T-helper 1 cell (primary cell): ENCODE measurements at regions not wholly inside any gene's neighbourhood (a gene's known extent, or its start where the extent isn't known, plus 50 kb on each side); places are given as distances from the start of the nearest gene placed in this dataset.

Experiments used
- DNase-seq, 5 donors: peaks; one replicate each; pipeline ENCODE4 v3.0.0-alpha.2; 2012 to 2020

- no peak for DNase-seq
Measured at GRCh38 chr10:129136074-129136473, 331.0 kb upstream of the MGMT start.

GRCh38 chr10:129136951-129137350 is 330.1 kb upstream of the MGMT start:
- no peak for DNase-seq

DNA sequence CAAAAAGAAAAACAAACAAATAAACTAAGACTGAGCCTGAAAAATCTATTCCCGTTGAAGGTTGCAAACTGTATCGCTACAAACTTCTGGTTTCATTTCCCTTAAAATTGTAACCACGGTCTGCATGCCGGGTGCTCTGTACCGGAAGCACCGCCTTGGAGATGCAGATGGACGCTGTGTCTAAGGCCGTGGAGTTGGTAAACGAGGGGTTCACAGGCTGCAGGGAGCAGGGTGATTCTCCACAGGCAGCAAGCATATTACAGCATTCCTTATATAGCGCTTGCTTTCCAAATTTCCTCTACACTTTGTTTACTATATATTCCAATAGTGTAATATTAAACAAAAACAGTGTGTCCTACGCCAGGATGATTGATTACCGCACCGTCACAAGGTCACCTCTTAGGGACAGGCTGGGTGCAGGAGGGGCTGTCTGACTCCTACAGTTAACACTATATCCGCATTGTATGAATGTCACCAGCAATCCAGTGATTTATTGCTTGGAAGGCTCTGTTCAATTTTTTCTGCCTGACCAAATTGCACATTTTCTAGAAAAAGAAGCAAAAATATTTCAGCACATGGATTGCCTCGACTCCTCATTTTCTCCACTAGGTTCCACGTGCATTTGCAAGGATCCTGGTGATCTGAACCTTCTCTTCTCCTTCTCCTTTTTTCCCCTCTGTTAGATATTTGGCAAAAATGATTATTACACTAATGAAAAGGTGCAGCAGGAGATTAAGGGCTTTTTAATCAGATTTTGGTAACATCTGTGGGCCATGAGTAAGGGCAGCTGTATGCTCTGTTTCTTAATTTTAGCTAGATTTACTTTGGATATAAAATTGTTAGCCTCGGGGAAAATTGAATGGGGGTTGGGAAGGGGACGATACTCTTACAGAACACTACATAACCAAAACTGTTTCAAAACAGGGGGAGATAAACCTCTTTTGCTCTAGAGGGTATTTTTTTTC is 325.8 kb upstream of the MGMT start:
- no peak for DNase-seq

DNA sequence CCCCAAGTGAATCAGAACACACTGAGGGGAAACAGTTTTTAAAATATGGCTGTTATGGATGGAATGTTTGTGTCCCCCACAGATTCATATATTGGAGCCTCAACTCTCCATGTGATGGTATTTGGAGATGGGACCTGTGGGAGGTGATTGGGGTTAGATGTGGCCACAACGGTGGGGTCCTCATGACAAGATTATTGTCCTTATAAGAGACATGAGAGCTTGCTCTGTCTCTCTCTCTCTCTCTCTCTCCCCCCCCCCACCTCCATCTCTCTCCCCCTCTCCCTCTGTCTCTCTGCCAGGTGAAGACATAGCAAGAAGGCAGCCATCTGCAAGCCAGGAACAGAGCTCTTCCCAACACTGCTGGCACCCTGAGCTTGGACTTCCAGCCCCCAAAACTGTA is 315.8 kb upstream of the MGMT start:
- DNase-seq, result no peak

DNA sequence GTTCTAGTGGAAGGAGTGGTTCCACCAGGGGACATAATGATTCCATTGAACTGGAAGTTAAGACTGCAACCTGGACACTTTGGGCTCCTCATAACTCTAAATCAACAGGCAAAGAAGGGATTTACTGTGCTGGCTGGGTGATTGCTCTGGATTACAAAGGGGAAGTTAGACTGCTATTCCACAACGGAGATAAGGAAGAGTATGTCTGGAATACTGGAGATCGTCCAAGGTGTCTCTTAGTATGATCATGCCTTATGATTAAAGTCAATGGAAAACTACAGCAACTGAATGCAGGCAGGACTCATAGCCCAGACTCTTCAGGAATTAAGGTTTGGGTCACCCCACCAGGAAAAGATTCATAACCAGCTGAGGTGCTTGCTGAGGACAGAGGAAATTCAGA is 310.6 kb upstream of the MGMT start:
- no peak for DNase-seq

DNA sequence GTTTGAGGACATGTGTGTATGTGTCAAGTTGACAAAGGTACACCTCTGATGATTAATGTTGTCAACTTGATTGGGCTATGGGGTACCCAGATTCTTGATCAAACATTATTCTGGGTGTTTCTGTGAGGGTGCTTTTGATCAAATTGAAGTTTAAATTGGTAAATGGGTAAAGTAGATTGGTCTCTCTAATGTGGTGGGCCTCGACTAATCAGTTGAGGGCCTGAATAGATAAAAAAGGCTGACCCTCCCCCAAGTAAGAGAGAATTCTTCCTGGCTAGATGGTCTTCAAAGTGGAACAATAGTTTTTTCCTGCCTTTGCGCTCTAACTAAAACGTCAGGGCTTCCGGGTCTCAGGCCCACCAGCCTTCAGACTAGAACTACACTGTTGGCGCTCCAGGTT is 309.9 kb upstream of the MGMT start:
- DNase-seq, result no peak

- no peak for DNase-seq
Measured at GRCh38 chr10:129161150-129161549, 305.9 kb upstream of the MGMT start.

DNA sequence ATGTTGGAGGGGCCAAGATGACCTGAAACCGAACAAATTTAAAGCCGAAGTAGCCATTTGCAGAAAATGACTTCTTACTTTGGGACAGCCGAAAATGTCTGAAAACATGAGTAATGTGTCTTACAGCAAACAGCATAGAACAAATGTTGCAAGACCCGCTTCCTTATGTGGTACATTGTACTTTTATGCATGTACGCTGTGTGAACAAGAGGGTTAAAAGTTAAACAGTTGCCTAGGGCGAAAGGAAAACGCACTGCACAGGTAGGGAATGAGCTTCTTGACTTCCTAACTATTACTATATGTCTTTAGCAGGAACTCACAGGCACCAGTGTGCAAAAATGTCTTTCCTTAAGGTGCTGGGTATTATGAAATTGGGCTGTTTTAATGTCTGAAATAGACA is 303.5 kb upstream of the MGMT start:
- DNase-seq, result no peak

- no peak for DNase-seq
Measured at GRCh38 chr10:129165076-129165720, 301.8 kb upstream of the MGMT start.

DNA sequence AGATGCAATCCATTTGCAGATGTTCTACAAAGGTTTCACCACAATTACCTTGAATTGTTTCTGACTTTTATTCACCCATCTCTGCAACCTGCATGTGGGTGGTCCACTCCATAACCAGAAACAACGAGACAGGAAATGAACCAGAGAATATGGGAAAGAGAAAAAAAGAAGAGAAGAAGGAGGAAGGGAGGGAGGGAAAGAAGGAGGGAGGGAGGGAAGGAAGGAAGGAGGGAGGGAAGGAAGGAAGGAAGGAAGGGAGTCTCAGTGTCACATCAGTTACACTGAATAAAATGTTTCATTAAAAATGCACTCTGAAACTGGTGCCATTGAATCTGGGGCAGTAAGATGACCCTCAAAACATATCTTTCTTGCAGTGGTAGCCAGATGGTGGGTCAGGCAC is 301.3 kb upstream of the MGMT start:
- no peak for DNase-seq

DNA sequence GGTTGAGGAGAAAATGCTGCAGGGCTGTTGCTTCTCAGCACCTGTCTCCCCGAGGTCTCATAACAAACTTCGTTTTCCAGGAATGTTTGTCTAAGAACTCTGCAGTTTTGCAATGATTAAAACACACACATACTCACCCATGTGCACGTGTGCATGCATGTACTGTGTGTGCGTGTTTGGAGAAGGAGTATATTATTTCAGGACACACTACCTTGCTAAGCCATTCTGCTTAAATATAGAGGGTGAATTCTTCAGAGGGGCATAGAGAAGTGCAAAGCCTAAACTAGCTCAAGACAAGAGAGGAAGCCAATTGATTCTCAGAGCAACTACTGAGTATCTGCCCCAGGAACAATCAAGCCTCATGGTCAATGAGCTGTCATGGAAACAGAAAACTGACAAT is 298.4 kb upstream of the MGMT start:
- DNase-seq, result no peak

DNA sequence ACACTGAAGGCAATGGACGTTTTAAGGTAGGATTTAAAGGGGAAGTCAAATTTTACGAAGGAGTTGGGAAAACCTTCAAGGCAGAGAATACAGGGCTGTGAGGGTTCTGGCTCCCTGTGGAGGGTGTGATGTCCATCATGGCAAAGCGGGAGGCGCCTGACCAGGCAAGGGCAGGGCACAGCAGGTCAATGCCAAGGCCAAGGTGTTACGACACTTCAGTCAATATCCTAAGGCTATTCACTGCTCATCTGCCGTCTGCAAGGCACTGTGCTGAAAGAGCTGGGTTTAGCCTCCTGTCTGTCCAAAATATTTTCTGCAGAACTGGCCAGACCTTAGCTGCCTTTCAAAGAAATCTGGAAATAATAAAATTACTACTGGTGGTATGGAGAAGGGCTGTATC is 297.9 kb upstream of the MGMT start:
- no peak for DNase-seq

GRCh38 chr10:129170812-129171211 is 296.2 kb upstream of the MGMT start:
- no peak for DNase-seq

- no peak for DNase-seq
Measured at GRCh38 chr10:129171812-129172211, 295.2 kb upstream of the MGMT start.

DNA sequence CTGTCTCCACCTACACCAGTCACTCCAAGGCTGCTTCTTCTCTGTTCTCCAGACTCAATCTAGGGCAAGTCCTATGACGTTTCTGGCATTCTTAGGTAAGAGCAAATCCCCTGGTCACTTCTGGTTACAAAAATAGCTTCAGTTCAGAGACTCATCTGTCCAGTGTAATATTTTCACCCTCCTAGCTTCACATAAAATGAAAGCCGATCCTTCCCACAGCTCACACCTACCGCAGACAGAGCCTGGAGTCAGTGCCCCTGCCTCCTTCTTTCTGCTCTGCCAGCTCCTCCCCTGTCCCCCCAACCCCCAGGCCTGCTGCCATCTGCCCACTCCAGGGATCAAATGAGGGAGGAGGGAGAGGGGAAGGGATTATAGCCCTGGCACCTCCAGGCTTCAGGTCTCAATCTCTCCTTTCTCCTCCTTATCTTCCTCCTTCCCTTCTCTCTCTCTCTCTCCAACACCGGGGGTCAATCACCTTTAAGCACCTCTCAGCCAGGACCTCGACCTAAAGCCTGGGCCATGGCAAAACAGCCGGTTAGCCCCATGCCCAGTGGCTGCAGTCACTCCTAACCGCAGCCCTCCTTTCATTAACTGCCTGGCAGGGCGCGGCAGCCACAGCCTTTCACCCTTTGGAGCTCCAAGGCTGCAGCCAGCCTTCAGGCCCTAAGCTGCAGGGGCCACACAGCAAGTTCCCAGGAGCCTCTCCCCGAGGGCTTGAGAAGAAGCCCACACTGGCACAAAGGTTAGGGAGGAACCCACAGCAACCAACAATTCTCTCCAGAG is 292.6 kb upstream of the MGMT start:
- no peak for DNase-seq

GRCh38 chr10:129179245-129179971 is 287.6 kb upstream of the MGMT start:
- no peak for DNase-seq

- DNase-seq, result no peak
Measured at GRCh38 chr10:129179972-129180678, 286.9 kb upstream of the MGMT start.

GRCh38 chr10:129184196-129184595 is 282.8 kb upstream of the MGMT start:
- DNase-seq, result no peak

GRCh38 chr10:129187331-129187730 is 279.7 kb upstream of the MGMT start:
- no peak for DNase-seq

DNA sequence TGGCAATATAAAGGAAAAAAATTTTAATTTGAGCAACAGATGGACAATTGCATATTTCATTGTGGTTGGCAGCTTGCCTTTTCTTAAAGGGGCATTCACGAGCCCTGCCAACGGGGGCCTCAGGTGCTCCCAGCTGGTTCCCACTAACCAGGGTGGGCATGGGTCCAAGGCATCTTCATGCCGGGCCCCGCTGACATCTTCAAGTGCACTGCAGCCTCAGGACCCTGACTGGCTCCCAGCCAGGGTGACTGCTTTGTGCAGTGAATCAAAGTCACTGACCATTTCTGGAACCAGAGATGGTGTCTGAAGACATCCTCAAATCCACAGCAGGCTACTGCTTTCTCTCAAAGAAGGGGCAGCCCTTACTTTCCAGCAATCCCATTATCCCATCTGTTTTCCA is 275.2 kb upstream of the MGMT start:
- no peak for DNase-seq

- DNase-seq, result no peak
Measured at GRCh38 chr10:129192344-129193128, 274.5 kb upstream of the MGMT start.
